Brain microvascular endothelial cell (primary cell): ENCODE measurements at regions not wholly inside any gene's neighbourhood (a gene's known extent, or its start where the extent isn't known, plus 50 kb on each side); places are given as distances from the start of the nearest gene placed in this dataset.

Experiments used
- DNase-seq: peaks from one replicate; pipeline ENCODE4 v3.0.0-alpha.2; 2020
- H3K27ac ChIP-seq: fragments of 250-450 bp; sonication (Bioruptor Pico); 2 replicates; pipeline ENCODE4 v1.5.1; 2020; ENCODE audit warnings: mild to moderate bottlenecking, moderate library complexity
- H3K27me3 ChIP-seq: fragments of 250-450 bp; sonication (Bioruptor Pico); replicated peaks from 2 replicates; pipeline ENCODE4 v1.5.1; 2020; ENCODE audit warnings: mild to moderate bottlenecking
- H3K36me3 ChIP-seq: fragments of 250-450 bp; sonication (Bioruptor Pico); replicated peaks from 2 replicates; pipeline ENCODE4 v1.5.1; 2020; ENCODE audit warnings: mild to moderate bottlenecking
- H3K4me3 ChIP-seq: 2 replicates; pipeline ENCODE4 v1.5.1; 2011; ENCODE audit warnings: low read depth, mild to moderate bottlenecking, control low read depth, low read length, moderate library complexity
- in situ Hi-C: cut with HindIII; loops from 2 replicates; pipeline ENCODE4 v1.10.0; 2017; ENCODE audit warnings: low sequenced_read_pairs, low pct_ligation_motif_present
- TF ChIP-seq, protein P1 (sequence below): IDR thresholded peaks from 2 replicates; pipeline ENCODE4 v1.5.1; 2011; ENCODE audit warnings: low read depth, mild to moderate bottlenecking, moderate library complexity, low read length, control low read depth, inconsistent platforms; ENCODE audit errors: missing control alignments

GRCh38 chrX:8413279-8413678 lies 51.4 kb upstream of the VCX3B start:
- in situ Hi-C loops: no loop called here
- TF ChIP-seq, protein P1, sequence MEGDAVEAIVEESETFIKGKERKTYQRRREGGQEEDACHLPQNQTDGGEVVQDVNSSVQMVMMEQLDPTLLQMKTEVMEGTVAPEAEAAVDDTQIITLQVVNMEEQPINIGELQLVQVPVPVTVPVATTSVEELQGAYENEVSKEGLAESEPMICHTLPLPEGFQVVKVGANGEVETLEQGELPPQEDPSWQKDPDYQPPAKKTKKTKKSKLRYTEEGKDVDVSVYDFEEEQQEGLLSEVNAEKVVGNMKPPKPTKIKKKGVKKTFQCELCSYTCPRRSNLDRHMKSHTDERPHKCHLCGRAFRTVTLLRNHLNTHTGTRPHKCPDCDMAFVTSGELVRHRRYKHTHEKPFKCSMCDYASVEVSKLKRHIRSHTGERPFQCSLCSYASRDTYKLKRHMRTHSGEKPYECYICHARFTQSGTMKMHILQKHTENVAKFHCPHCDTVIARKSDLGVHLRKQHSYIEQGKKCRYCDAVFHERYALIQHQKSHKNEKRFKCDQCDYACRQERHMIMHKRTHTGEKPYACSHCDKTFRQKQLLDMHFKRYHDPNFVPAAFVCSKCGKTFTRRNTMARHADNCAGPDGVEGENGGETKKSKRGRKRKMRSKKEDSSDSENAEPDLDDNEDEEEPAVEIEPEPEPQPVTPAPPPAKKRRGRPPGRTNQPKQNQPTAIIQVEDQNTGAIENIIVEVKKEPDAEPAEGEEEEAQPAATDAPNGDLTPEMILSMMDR: no peak

More at GRCh38 chrX:8413279-8413678, 51.4 kb upstream of the VCX3B start:
- no peak overlapping the region for H3K27ac ChIP-seq
- H3K27me3 ChIP-seq: no peaks in the 10 kb centered on the region
- no peak overlapping the region for H3K4me3 ChIP-seq
- H3K36me3 ChIP-seq: no peaks in the 10 kb centered on the region
- no peak for DNase-seq
